K562 (cell line): ENCODE measurements at regions not wholly inside any gene's neighbourhood (a gene's known extent, or its start where the extent isn't known, plus 50 kb on each side); places are given as distances from the start of the nearest gene placed in this dataset.

ENCODE experiments used
- ATAC-seq: fragments of 200-7000 bp; cut with Tn5 transposase; 3 replicates; pipeline ENCODE4 v1.9.1; 2020; ENCODE audit warnings: moderate library complexity
- BruUV-seq: library from RNA; stranded (reverse); fragments of 400-500 nt; replicated peaks from 2 replicates; lab custom pipeline; 2021; lab: Mats Ljungman, UMichigan
- CTCF ChIA-PET: fragments of 300-600 bp; formaldehyde crosslinking; extraction: SDS; loops from one replicate; lab custom pipeline; 2021; ENCODE audit warnings: low intra/inter-chr PET ratio; lab: Yijun Ruan, JAX
- POLR2A ChIA-PET: fragments of 300-600, 350-650 bp; sonication (Branson Sonifier 250); formaldehyde crosslinking; extraction: SDS; loops from one replicate; lab custom pipeline; 2021; ENCODE audit warnings: antibody characterized with exemption, inconsistent platforms; lab: Yijun Ruan, JAX
- DNase-seq, 4 experiments: peaks; one replicate each; pipeline versions ENCODE4 v3.0.0 to v3.0.0-alpha.2; 2011 to 2018; ENCODE audit warnings: low spot score in 3 of 4, mixed read lengths in 3 of 4; ENCODE audit errors: extremely low read depth in 1 of 4
- FAIRE-seq: peaks from 2 replicates; lab custom pipeline; 2011; peaks lifted over from hg19 to GRCh38; lab: Jason Lieb, UNC
- H2AFZ ChIP-seq: 2 replicates; pipeline ENCODE4 v1.6.0; 2011; ENCODE audit warnings: low read depth, low read length, control low read depth, inconsistent platforms
- H3K27ac ChIP-seq: fragments of 200-600 bp; 3 replicates; pipeline ENCODE4 v1.8.0; 2011; ENCODE audit warnings: low read depth, mild to moderate bottlenecking, control low read depth, inconsistent platforms, low read length, moderate library complexity, mixed read lengths; ENCODE audit errors: extremely low read depth
- H3K27me3 ChIP-seq, 2 experiments: fragments of 300-600 bp in 1 of 2; 2 replicates in 1 of 2; 3 replicates in 1 of 2; pipeline versions ENCODE4 v1.6.0 to v1.8.0; 2011; ENCODE audit warnings: inconsistent platforms in 2 of 2, low read length in 2 of 2, mild to moderate bottlenecking in 1 of 2, mixed read lengths in 1 of 2, moderate library complexity in 1 of 2; ENCODE audit not compliant: control insufficient read depth in 2 of 2, insufficient read depth in 2 of 2
- H3K36me3 ChIP-seq: fragments of 300-600 bp; 3 replicates; pipeline ENCODE4 v1.8.0; 2011; ENCODE audit warnings: mild to moderate bottlenecking, low read length, inconsistent platforms; ENCODE audit not compliant: control insufficient read depth, insufficient read depth
- H3K4me1 ChIP-seq, 2 experiments: fragments of 200-600 bp in 1 of 2; replicated peaks in 1 of 2; 2 replicates in 1 of 2; 3 replicates in 1 of 2; pipeline versions ENCODE4 v1.5.1 to v1.8.0; 2011; ENCODE audit warnings: inconsistent platforms in 2 of 2, low read length in 2 of 2, mild to moderate bottlenecking in 1 of 2, mixed read lengths in 1 of 2, moderate library complexity in 1 of 2; ENCODE audit not compliant: control insufficient read depth in 2 of 2, insufficient read depth in 2 of 2
- H3K4me2 ChIP-seq: 2 replicates; pipeline ENCODE4 v1.6.1; 2011; ENCODE audit warnings: low read length, control low read depth, inconsistent platforms, mixed read lengths; ENCODE audit not compliant: insufficient read depth
- H3K4me3 ChIP-seq: fragments of 200-600 bp; sonication (generic), shearing (Covaris generic); 2 replicates; pipeline ENCODE4 v1.5.1; 2016; ENCODE audit warnings: control low read depth, inconsistent platforms
- H3K79me2 ChIP-seq: fragments of 200-600 bp; 3 replicates; pipeline ENCODE4 v1.8.0; 2011; ENCODE audit warnings: low read length, inconsistent platforms; ENCODE audit not compliant: control insufficient read depth, insufficient read depth
- H3K9ac ChIP-seq, 2 experiments: 2 replicates each; pipeline versions ENCODE4 v1.6.0 to v1.6.1; 2011; ENCODE audit warnings: low read depth in 2 of 2, low read length in 2 of 2, control low read depth in 1 of 2, inconsistent platforms in 1 of 2, mild to moderate bottlenecking in 1 of 2, mixed read lengths in 1 of 2; ENCODE audit not compliant: insufficient read depth in 1 of 2
- H3K9me1 ChIP-seq: one replicate; pipeline ENCODE4 v1.6.0; 2011; ENCODE audit warnings: inconsistent platforms, mild to moderate bottlenecking, low read length, moderate library complexity; ENCODE audit not compliant: control insufficient read depth, insufficient read depth
- H3K9me3 ChIP-seq: replicated peaks from 2 replicates; pipeline ENCODE4 v1.5.1; 2011; ENCODE audit warnings: low read depth, low read length, inconsistent platforms; ENCODE audit not compliant: control insufficient read depth, insufficient read depth
- H4K20me1 ChIP-seq: replicated peaks from 2 replicates; pipeline ENCODE4 v1.6.1; 2011; ENCODE audit warnings: low read length, inconsistent platforms, mixed read lengths; ENCODE audit not compliant: control insufficient read depth, insufficient read depth
- KAT2B ChIP-seq: IDR thresholded peaks from one replicate; pipeline ENCODE4 v1.6.1; 2012; ENCODE audit warnings: low read depth, mild to moderate bottlenecking, control low read depth, inconsistent platforms, low read length, moderate library complexity
- WGBS: fragments of 100-300 bp; shearing (Covaris generic); methylation state at CpG from one replicate; pipeline ENCODE4 v1.1.6; 2016; ENCODE audit warnings: low coverage, mixed read lengths; ENCODE audit not compliant: insufficient coverage; ENCODE audit errors: missing lambda C conversion rate; 5-methylcytosine and 5-hydroxymethylcytosine counted together
- in situ Hi-C: fragments of 300-500 bp; cut with MboI; formaldehyde crosslinking; loops from 4 replicates; pipeline ENCODE4 v1.15.0; 2018; ENCODE audit warnings: inconsistent platforms, mixed read lengths
- intact Hi-C: fragments of 100-400 bp; cut with micrococcal nuclease; formaldehyde crosslinking; loops from 2 replicates; pipeline ENCODE4 v1.14.2; 2022
- TF ChIP-seq, protein P1 (sequence below): IDR thresholded peaks from 2 replicates; pipeline ENCODE4 v1.6.1; 2016; ENCODE audit warnings: missing genetic modification characterization, missing compliant biosample characterization
- TF ChIP-seq, protein P2 (sequence below), 2 experiments: fragments of 450-650 bp in 1 of 2; sonication (generic) in 1 of 2; formaldehyde crosslinking; conservative IDR thresholded peaks; 2 replicates each; pipeline versions ENCODE4 v1.4.0 to v1.8.1; 2020 to 2022; ENCODE audit warnings: mild to moderate bottlenecking in 1 of 2, missing genetic modification reagents in 1 of 2

DNA sequence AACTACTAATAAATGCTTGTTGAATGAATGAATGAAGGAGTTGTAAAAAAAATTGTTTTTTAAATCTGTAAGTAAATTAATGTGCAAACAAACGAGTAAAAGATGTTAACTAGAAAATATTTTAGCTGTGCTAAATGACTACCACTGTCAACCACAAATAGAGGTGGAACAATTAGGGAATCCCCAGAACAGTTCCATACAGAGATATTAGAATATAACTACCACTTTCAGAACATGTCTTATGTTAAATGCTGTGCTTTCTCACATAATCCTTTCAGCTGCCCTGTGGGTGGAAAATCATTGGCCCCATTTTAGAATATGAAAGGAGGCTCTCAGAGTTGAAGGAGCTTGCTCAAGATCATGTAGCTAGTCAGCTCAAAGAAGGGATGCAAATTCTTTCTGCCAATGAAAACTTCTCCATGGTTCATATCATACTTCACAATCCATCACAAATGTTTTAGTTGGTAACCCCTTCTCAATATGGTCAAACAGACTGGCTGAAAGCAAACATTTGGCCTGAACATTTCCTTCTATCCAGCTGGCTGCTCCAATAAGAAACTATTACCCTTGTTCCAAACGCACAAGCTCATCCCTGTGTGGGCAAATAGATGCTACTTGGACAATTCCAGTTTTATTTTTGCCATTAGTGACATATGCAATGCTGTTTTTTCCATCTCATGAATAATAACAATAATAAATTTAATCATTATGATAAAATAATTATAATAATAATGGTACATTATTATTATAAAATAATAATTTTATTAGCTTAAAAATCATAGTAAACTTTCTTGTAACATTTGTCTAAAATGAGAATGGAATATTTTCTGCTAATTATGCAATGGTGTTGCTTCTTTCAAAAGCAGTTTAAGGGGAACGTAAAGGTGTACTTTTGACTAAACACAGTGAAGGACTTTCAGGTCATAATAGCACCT is 290.4 kb upstream of the STT3B start:
- H3K27ac ChIP-seq, result no peak overlapping the region
- H3K27me3 ChIP-seq, result no peaks in the 10 kb centered on the region
- no peaks in the 10 kb centered on the region for H3K9me1 ChIP-seq
- H3K4me2 ChIP-seq, result no peak overlapping the region
- no peak for DNase-seq
- TF ChIP-seq, protein P1, sequence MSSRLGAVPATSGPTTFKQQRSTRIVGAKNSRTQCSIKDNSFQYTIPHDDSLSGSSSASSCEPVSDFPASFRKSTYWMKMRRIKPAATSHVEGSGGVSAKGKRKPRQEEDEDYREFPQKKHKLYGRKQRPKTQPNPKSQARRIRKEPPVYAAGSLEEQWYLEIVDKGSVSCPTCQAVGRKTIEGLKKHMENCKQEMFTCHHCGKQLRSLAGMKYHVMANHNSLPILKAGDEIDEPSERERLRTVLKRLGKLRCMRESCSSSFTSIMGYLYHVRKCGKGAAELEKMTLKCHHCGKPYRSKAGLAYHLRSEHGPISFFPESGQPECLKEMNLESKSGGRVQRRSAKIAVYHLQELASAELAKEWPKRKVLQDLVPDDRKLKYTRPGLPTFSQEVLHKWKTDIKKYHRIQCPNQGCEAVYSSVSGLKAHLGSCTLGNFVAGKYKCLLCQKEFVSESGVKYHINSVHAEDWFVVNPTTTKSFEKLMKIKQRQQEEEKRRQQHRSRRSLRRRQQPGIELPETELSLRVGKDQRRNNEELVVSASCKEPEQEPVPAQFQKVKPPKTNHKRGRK (tag), result no peak
- no peak for TF ChIP-seq KAT2B
- TF ChIP-seq, protein P2, sequence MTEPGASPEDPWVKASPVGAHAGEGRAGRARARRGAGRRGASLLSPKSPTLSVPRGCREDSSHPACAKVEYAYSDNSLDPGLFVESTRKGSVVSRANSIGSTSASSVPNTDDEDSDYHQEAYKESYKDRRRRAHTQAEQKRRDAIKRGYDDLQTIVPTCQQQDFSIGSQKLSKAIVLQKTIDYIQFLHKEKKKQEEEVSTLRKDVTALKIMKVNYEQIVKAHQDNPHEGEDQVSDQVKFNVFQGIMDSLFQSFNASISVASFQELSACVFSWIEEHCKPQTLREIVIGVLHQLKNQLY (CRISPR knock-in tag; conservative IDR thresholded peaks at IDR 0.05), result no peak
- TF ChIP-seq, all 486 proteins: peak for 0
- intact Hi-C loops (no loop called here), in situ Hi-C loops (no loop called here)
- no peak overlapping the region for H3K9ac ChIP-seq
- BruUV-seq, result no TSS peak
- no peaks in the 10 kb centered on the region for H3K79me2 ChIP-seq
- no peak overlapping the region for H3K4me3 ChIP-seq
- no peaks in the 10 kb centered on the region for H3K36me3 ChIP-seq
- H4K20me1 ChIP-seq, result no peaks in the 10 kb centered on the region
- WGBS, result 0% methylated on average over 3 of the region's 3 CpGs
- ATAC-seq (no peak), FAIRE-seq (no peak)
- no peaks in the 10 kb centered on the region for H3K9me3 ChIP-seq
- no peak overlapping the region for H2AFZ ChIP-seq
- POLR2A ChIA-PET, result interaction anchor here (0.7 kb wide), 2 partner anchors 698 to 987 kb away, joined by 3 read pairs; no protein-coding TSS in a partner anchor
- CTCF ChIA-PET, result no interaction called here
- no peaks in the 10 kb centered on the region for H3K4me1 ChIP-seq
